KBM-7 (cell line): ENCODE measurements at regions not wholly inside any gene's neighbourhood (a gene's known extent, or its start where the extent isn't known, plus 50 kb on each side); places are given as distances from the start of the nearest gene placed in this dataset.

Experiments
- DNase-seq: peaks from one replicate; pipeline ENCODE4 v3.0.0-alpha.2; 2015
- in situ Hi-C: fragments of 300-500 bp; cut with MboI; formaldehyde crosslinking; loops from 2 replicates; pipeline ENCODE4 v1.14.3; 2020; ENCODE audit warnings: low sequenced_read_pairs, low pct_unique_long_range_greater_than_20kb, mixed read lengths

- DNase-seq = no peak
- in situ Hi-C loops = no loop called here
Measured at GRCh38 chr10:78720091-78720490, 348.7 kb upstream of the ZMIZ1 start.

- in situ Hi-C loops = no loop called here
- no peak for DNase-seq
Measured at GRCh38 chr10:78721231-78721630, 347.5 kb upstream of the ZMIZ1 start.

GRCh38 chr10:78724846-78725245 lies 343.9 kb upstream of the ZMIZ1 start:
- in situ Hi-C loops = no loop called here

GRCh38 chr10:78726171-78726570 lies 342.6 kb upstream of the ZMIZ1 start:
- in situ Hi-C loops = no loop called here
- no peak for DNase-seq

More at GRCh38 chr10:78724846-78725245, 343.9 kb upstream of the ZMIZ1 start:
- no peak for DNase-seq

DNA sequence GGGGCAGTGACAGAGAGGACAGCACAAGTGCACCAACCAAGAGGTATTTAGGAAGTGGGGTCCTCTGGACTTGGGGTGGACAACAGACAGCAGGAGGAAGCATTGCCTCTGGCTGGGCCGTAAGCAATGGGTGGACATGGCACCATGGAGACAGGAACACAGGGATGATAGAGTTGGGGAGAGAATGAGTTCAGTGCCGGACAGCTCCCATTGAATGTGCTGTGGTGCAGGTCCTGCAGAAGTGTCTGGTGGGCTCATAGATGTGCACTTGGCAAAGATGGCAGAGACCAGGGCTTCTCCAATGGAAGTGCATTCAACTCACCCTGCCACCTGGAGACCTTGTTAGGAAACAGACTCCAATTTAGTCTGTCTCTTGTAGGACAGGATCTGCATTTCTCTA lies 341.5 kb upstream of the ZMIZ1 start:
- in situ Hi-C loops = no loop called here
- no peak for DNase-seq

DNA sequence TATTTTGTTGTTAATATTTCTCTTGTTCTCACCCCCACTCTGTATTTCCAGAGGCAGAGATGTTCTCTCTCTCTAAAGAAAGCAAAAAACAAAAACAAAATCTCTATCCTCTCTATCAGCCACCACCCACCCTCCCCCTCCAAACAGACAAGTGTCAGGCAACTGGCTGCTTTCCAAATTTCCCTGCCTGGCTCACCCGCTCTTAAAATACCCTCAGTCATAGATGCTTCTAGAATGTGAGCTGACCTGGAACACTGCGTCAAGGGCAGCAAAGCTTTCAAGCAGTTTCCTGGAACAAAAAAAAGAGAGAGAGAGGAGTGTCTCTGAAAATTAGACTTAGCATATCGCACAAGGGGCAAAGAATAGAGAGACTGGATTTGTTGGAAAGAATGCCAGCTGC lies 341.0 kb upstream of the ZMIZ1 start:
- in situ Hi-C loops = no loop called here
- DNase-seq = peak; percentile 37

- DNase-seq = no peak
- in situ Hi-C loops = no loop called here
Measured at GRCh38 chr10:78728176-78728575, 340.6 kb upstream of the ZMIZ1 start.

DNA sequence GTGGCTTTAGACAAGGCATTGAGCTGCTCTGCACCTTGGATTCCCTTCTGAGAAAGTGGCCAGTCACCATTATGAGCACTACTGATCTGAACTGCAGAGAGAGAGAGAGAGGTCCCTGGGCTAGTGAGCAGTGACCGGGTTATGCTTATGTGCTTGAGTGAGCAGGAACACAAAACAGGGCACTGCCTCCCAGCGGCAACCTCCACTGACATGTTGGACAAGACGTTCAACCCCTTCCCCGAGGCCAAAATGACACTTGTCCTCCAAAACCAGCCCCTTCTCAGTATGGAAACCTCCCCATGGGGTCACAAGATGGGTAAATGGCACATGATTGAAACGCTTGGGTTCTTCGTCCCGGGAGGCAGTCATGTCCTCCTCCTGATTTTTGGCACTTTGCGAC lies 339.4 kb upstream of the ZMIZ1 start:
- no peak for DNase-seq
- in situ Hi-C loops = no loop called here

- in situ Hi-C loops = no loop called here
Measured at GRCh38 chr10:78729800-78730199, 339.0 kb upstream of the ZMIZ1 start.

GRCh38 chr10:78730754-78731153 lies 338.0 kb upstream of the ZMIZ1 start:
- DNase-seq = no peak
- in situ Hi-C loops = no loop called here

More at GRCh38 chr10:78729800-78730199, 339.0 kb upstream of the ZMIZ1 start:
- DNase-seq = peak; percentile 48

DNA sequence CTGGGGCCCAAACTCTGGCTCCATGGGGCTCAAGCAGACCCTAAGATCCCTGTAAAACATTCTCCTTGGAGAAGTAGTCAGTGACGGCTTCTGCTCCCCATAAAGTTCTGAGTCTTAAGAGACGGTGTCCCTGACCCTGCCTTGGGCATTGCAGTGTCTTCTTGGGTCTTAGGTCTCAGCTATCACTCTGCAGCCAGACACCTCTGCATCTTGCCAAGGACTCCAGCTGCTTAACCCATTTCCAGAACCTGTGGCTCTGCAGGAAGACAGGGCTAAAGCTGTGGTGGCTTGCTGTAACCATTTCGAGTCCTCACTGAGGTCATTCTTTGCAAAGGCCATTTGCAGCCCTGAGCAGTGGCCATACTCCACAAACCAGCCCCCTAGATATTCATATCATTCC lies 337.1 kb upstream of the ZMIZ1 start:
- in situ Hi-C loops = no loop called here
- DNase-seq = no peak

- DNase-seq = no peak
- in situ Hi-C loops = no loop called here
Measured at GRCh38 chr10:78732381-78732780, 336.4 kb upstream of the ZMIZ1 start.

DNA sequence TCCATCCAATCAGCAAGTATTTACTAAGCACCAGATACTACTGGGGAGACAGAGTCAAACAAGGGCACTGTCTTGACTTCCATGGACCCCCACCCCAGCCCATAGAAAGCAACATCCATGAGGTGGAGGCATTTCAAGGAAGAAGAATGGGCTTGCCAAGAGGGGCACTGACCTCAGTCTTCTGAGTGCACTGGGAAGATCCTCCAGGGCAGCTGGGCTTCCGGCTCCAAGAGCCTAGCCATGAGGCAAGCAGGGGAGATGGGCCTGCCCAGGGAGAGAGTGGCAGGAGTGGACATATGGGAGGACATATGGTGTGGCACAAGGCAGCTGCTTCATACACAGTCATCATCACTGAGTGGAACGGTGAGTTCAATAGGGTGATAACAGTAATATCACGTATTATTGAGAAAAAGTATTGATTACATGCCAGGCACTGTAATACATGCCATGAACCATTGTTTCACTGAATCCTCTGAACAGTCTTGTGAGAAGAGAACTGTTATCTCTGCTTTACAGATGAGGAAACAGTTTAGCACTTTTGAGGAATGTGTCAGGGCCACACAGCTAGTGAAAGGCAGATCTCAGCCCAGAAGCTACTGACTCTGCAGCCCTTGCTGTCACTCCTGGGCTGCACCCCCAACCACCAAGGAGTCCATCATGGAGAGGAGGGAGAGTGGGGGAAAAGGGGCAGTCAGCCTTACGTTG lies 331.7 kb upstream of the ZMIZ1 start:
- DNase-seq = no peak
- in situ Hi-C loops = no loop called here

DNA sequence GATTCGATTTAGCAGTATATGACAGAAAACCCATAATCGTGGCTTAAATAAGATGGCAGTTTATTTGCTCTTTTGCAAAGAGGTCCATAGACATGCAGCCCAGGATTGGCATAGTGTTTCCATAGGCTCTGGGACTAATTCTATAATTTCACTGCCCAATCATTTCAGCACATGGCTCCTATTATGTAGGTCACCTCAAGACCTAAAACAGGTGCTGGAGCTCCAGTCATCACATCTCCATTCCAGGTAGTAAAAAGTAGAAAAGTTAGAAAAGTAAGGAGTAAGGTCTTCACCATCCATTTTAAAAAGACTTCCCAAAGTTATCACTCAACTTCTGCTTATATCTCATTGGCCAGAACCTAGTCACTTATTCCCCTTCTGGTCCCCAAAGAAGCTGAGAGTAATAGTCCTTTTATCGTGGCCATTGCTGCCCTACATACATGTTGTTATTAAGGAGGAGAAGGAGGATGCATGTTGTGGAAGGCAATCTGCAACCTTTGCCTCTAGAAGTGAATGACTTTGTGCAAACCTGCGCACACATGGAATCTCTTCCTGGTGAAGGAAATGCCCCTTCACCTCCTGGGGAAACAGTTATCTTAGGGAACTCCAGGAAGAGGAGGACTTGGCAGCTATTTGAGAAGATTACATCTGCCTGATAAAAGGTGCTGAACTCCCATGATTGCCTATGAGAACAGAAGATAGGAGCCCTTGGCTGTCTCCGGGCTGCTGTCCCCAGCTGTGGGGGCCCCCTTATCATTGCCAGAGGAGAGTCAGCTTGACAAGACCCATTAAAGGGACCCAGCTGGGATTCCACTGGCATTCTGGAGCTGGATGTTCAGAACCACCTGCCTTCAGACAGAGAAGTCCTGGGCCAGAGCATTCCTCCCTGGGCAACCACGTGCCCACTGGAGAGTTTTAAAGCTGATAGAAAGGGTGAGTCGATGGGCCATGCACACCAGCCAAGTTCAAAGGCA lies 330.6 kb upstream of the ZMIZ1 start:
- in situ Hi-C loops = no loop called here
- no peak for DNase-seq

- DNase-seq = no peak
- in situ Hi-C loops = no loop called here
Measured at GRCh38 chr10:78738861-78739260, 329.9 kb upstream of the ZMIZ1 start.

DNA sequence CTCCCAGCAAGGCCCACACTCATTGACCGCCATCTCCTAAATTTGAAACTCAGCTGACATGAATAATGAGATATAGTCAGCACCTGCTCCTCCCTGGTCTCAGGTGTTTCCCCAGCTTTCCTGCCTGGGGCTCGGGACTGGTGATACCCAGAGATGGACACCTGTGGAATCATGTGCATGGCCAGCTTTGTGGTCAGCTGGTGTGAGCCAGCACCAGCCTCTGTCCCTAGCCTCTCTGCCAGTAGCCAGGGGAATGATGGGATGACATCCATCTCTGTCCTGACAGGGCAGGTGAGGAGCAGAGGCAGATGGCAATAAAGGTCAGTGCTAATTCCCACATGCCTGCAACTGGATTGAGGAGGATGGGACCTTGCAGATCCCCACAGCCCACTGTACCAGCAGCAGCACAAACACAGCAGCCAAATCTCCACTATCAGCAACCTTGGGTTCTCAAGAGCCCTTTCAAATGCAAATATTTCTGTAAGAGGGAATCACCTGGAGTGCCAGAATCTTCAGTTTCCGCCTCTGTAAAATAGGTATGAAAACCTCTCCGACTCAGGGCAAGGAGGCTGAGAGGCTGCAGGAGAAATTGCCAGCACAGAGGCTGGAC lies 329.2 kb upstream of the ZMIZ1 start:
- no peak for DNase-seq
- in situ Hi-C loops = no loop called here

- peak; percentile 54 for DNase-seq
- in situ Hi-C loops = no loop called here
Measured at GRCh38 chr10:78740976-78741915, 327.5 kb upstream of the ZMIZ1 start.

- in situ Hi-C loops = no loop called here
- no peak for DNase-seq
Measured at GRCh38 chr10:78742406-78742729, 326.4 kb upstream of the ZMIZ1 start.
